IMR-90 (cell line): ENCODE measurements at regions not wholly inside any gene's neighbourhood (a gene's known extent, or its start where the extent isn't known, plus 50 kb on each side); places are given as distances from the start of the nearest gene placed in this dataset.

Experiments
- ATAC-seq: fragments of 200-7000 bp; cut with Tn5 transposase; 2 replicates; pipeline ENCODE4 v1.9.1; 2020; ENCODE audit warnings: low read depth, mild to moderate bottlenecking, moderate library complexity
- BruUV-seq: library from RNA; stranded (reverse); fragments of 400-500 nt; replicated peaks from 2 replicates; lab custom pipeline; 2021; lab: Mats Ljungman, UMichigan
- CTCF ChIA-PET: fragments of 300-600 bp; formaldehyde crosslinking; extraction: SDS; loops from one replicate; lab custom pipeline; 2021; ENCODE audit warnings: antibody characterized with exemption; lab: Yijun Ruan, JAX
- POLR2A ChIA-PET: fragments of 300-600 bp; sonication (Branson Sonifier 250); formaldehyde crosslinking; loops from one replicate; lab custom pipeline; 2022; ENCODE audit warnings: antibody characterized with exemption; ENCODE audit not compliant: unreplicated experiment; lab: Charles Lee
- DNase-seq: peaks from one replicate; pipeline ENCODE4 v3.0.0; 2013
- H2AFZ ChIP-seq: replicated peaks from 2 replicates; pipeline ENCODE3; 2013; ENCODE audit warnings: low read length, mild to moderate bottlenecking; ENCODE audit not compliant: poor library complexity
- H2AK5ac ChIP-seq: 2 replicates; pipeline ENCODE4 v1.6.1; 2013; ENCODE audit warnings: low read depth, low read length, inconsistent platforms
- H2AK9ac ChIP-seq: replicated peaks from 2 replicates; pipeline ENCODE3; 2013; ENCODE audit warnings: mild to moderate bottlenecking, low read depth, low read length, moderate library complexity; ENCODE audit not compliant: poor library complexity
- H2BK120ac ChIP-seq: 2 replicates; pipeline ENCODE4 v1.6.1; 2013; ENCODE audit warnings: low read depth, low read length, inconsistent platforms
- H2BK15ac ChIP-seq: 3 replicates; pipeline ENCODE4 v1.6.1; 2013; ENCODE audit warnings: low read depth, low read length, inconsistent platforms
- H2BK20ac ChIP-seq: 2 replicates; pipeline ENCODE4 v1.6.1; 2013; ENCODE audit warnings: low read depth, mild to moderate bottlenecking, inconsistent platforms, low read length, moderate library complexity
- H2BK5ac ChIP-seq: 2 replicates; pipeline ENCODE4 v1.6.1; 2013; ENCODE audit warnings: mild to moderate bottlenecking, low read depth, low read length, inconsistent platforms; ENCODE audit not compliant: poor library complexity, severe bottlenecking
- H3K14ac ChIP-seq: replicated peaks from 2 replicates; pipeline ENCODE4 v1.6.1; 2013; ENCODE audit warnings: low read depth, low read length, inconsistent platforms
- H3K18ac ChIP-seq: 2 replicates; pipeline ENCODE4 v1.6.1; 2013; ENCODE audit warnings: low read depth, low read length, control low read depth
- H3K23ac ChIP-seq: 2 replicates; pipeline ENCODE4 v1.6.1; 2013; ENCODE audit warnings: low read depth, low read length, inconsistent platforms
- H3K27ac ChIP-seq: 2 replicates; pipeline ENCODE4 v1.5.1; 2013; ENCODE audit warnings: mild to moderate bottlenecking, control low read depth, low read length; ENCODE audit not compliant: insufficient read depth
- H3K27me3 ChIP-seq: 2 replicates; pipeline ENCODE4 v1.6.1; 2013; ENCODE audit warnings: low read length; ENCODE audit not compliant: control insufficient read depth, insufficient read depth
- H3K36me3 ChIP-seq: 2 replicates; pipeline ENCODE4 v1.6.1; 2013; ENCODE audit warnings: low read length, mixed read lengths; ENCODE audit not compliant: control insufficient read depth, insufficient read depth
- H3K4ac ChIP-seq: 2 replicates; pipeline ENCODE4 v1.6.1; 2013; ENCODE audit warnings: low read depth, low read length, inconsistent platforms
- H3K4me1 ChIP-seq: 2 replicates; pipeline ENCODE4 v1.6.1; 2013; ENCODE audit warnings: low read length, mixed read lengths; ENCODE audit not compliant: control insufficient read depth, insufficient read depth
- H3K4me2 ChIP-seq: 2 replicates; pipeline ENCODE4 v1.6.1; 2013; ENCODE audit warnings: low read depth, mild to moderate bottlenecking, control low read depth, low read length, moderate library complexity
- H3K4me3 ChIP-seq: 2 replicates; pipeline ENCODE4 v1.5.1; 2013; ENCODE audit warnings: low read depth, mild to moderate bottlenecking, control low read depth, low read length, moderate library complexity; ENCODE audit not compliant: insufficient read depth
- H3K56ac ChIP-seq: 2 replicates; pipeline ENCODE4 v1.6.1; 2013; ENCODE audit warnings: low read length, inconsistent platforms; ENCODE audit not compliant: insufficient read depth; ENCODE audit errors: extremely low read depth
- H3K79me1 ChIP-seq, 2 experiments: 2 replicates each; pipeline ENCODE4 v1.6.1; 2013; ENCODE audit warnings: low read length in 2 of 2, inconsistent platforms in 1 of 2, low read depth in 1 of 2
- H3K9ac ChIP-seq: 2 replicates; pipeline ENCODE4 v1.6.1; 2013; ENCODE audit warnings: low read depth, low read length, control low read depth
- H3K9me1 ChIP-seq: 2 replicates; pipeline ENCODE4 v1.6.1; 2013; ENCODE audit warnings: low read length, inconsistent platforms; ENCODE audit not compliant: insufficient read depth
- H3K9me3 ChIP-seq: 2 replicates; pipeline ENCODE4 v1.6.1; 2013; ENCODE audit warnings: low read length; ENCODE audit not compliant: control insufficient read depth, insufficient read depth
- H4K20me1 ChIP-seq: 2 replicates; pipeline ENCODE4 v1.6.1; 2013; ENCODE audit warnings: low read length, inconsistent platforms; ENCODE audit not compliant: insufficient read depth
- H4K5ac ChIP-seq: 2 replicates; pipeline ENCODE4 v1.6.1; 2013; ENCODE audit warnings: mild to moderate bottlenecking, low read depth, low read length, control low read depth
- H4K8ac ChIP-seq, 2 experiments: 2 replicates each; pipeline ENCODE4 v1.6.1; 2013; ENCODE audit warnings: low read depth in 2 of 2, low read length in 2 of 2, control low read depth in 1 of 2, inconsistent platforms in 1 of 2
- H4K91ac ChIP-seq: 2 replicates; pipeline ENCODE4 v1.6.1; 2013; ENCODE audit warnings: low read depth, low read length, inconsistent platforms; ENCODE audit not compliant: insufficient read depth
- MAFK ChIP-seq: IDR thresholded peaks from 2 replicates; pipeline ENCODE4 v1.6.1; 2012; ENCODE audit warnings: low read depth, low read length, improper control_type of control experiment
- POLR2A ChIP-seq: IDR thresholded peaks from 2 replicates; pipeline ENCODE4 v1.6.1; 2012; ENCODE audit warnings: mild to moderate bottlenecking, low read depth, low read length
- WGBS, 2 experiments: methylation state at CpG; one replicate each; pipeline versions ENCODE4 v1.1.5 to v1.1.7; 2013; ENCODE audit warnings: missing lambda C conversion rate in 2 of 2; ENCODE audit not compliant: insufficient read length in 1 of 2; ENCODE audit errors: extremely low coverage in 2 of 2; 5-methylcytosine and 5-hydroxymethylcytosine counted together
- dilution Hi-C: fragments of 300-500 bp; cut with HindIII; formaldehyde crosslinking; loops from one replicate; pipeline ENCODE4 v1.14.3; 2018; ENCODE audit warnings: low sequenced_read_pairs; ENCODE audit not compliant: unreplicated experiment
- in situ Hi-C: fragments of 300-500 bp; cut with MboI; formaldehyde crosslinking; loops from 3 replicates; pipeline ENCODE4 v1.14.3; 2019; ENCODE audit warnings: low sequenced_read_pairs, inconsistent platforms, mixed read lengths
- intact Hi-C: fragments of 100-400 bp; cut with micrococcal nuclease; formaldehyde crosslinking; loops from 2 replicates; pipeline ENCODE4 v1.10.0; 2022

DNA sequence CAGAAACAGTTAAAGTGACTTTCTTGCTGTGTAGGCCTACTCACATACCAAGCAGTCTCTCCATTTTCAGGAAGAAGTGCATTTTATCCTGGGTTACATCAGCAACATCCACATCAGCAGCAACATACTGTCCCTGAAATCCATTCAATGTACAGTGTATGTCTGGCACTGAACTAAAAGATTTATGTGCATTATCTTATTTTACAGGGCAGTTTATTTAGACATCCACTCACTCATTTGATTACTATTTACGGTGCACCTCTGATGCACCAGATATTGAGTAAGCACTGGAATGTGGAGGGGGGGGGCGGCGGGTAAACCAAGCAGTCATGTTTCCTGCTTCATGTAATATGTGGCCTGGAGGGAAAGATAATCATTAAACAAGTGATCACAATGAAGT is 1128.2 kb downstream of the BCL11A start:
- CTCF ChIA-PET, result no interaction called here
- WGBS, 2 experiments, result no CpG with 5 or more reads among the region's 3 CpGs
- H3K4me2 ChIP-seq, result no peak overlapping the region
- intact Hi-C loops (no loop called here), dilution Hi-C loops (no loop called here), in situ Hi-C loops (no loop called here)
- no peaks in the 10 kb centered on the region for H3K4me1 ChIP-seq
- ATAC-seq, result no peak
- H4K20me1 ChIP-seq, result no peaks in the 10 kb centered on the region
- no peaks in the 10 kb centered on the region for H3K27me3 ChIP-seq
- no peak overlapping the region for H3K9ac ChIP-seq
- H3K36me3 ChIP-seq, result no peaks in the 10 kb centered on the region
- no peaks in the 10 kb centered on the region for H3K9me1 ChIP-seq
- BruUV-seq, result no TSS peak
- no peak overlapping the region for H4K8ac ChIP-seq
- H3K9me3 ChIP-seq, result peaks cover 8% of the 10 kb centered on the region
- H2BK120ac ChIP-seq, result no peak overlapping the region
- H2AK5ac ChIP-seq, result no peak overlapping the region
- H3K14ac ChIP-seq, result no peak overlapping the region
- no peak overlapping the region for H3K56ac ChIP-seq
- no peak overlapping the region for H2BK20ac ChIP-seq
- H3K23ac ChIP-seq, result no peak overlapping the region
- no peak overlapping the region for H2BK15ac ChIP-seq
- H4K91ac ChIP-seq, result no peak overlapping the region
- H2AK9ac ChIP-seq, result no peak overlapping the region
- POLR2A ChIA-PET, result no interaction called here
- H3K4ac ChIP-seq, result no peak overlapping the region
- no peak overlapping the region for H4K5ac ChIP-seq
- no peak overlapping the region for H3K4me3 ChIP-seq
- H3K79me1 ChIP-seq, result no peaks in the 10 kb centered on the region
- no peak for DNase-seq
- TF ChIP-seq POLR2A (no peak), MAFK (no peak)
- H2AFZ ChIP-seq, result no peak overlapping the region
- H3K18ac ChIP-seq, result no peak overlapping the region
- H3K27ac ChIP-seq, result no peak overlapping the region
- H2BK5ac ChIP-seq, result no peak overlapping the region
